ENCODE measurements at regions not wholly inside any gene's neighbourhood (a gene's known extent, or its start where the extent isn't known, plus 50 kb on each side); places are given as distances from the start of the nearest gene placed in this dataset.

DNA sequence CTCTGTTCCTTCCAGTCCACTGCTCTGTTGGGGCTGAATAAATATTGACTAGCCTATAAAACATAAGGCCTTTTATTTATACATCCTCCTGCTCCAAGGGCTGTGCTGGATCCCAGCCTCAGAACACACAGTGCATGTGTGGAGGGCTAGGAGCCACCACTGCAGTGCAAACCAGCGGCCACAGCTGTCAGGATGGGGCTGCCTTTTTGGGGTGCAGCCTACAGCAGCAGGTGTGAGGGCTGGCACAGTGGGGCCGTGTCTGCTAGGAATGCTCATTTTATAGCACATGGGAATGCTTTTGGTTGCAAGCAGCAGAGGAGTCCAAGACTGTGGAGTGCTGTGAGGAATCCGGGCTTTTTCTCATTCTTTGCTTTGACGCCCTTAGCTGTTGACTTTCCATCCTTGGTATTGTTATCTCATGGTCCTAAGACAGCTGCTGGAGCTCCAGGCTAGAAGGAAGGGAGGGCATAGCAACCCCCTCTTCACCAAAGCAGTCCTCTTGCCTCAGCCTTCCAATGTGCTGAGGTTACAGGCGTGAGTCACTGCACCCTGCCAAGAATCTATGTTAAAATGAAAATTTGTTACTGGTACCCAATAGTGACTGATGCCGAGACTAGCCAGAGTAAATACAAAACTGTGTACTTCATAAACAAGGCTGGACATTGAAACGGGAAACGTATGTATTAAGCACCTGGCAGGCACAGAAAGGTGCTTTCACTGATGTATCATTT lies 334.3 kb upstream of the GATB start:
- DNase-seq (ENCODE audit: low spot score): no peak

DNA sequence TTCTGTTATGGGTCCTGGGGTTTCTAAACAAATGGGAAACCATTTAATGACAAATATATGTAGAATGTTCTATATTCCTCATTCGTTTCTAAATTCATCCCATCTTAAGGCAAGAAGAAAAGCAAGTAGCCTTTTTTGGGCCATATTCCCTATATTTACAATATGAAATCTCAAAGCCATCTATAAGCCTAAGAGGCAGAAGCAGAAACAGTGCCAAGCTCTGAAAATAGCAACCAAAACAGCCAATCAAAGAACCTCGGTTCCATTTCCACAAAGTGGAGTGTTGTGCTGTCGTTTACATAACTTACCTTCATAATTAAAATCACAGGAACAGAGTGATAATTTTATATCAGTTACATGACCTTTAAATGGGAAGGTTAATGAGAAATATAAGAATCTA lies 330.6 kb upstream of the GATB start:
- no peak for DNase-seq (ENCODE audit: low spot score)

DNA sequence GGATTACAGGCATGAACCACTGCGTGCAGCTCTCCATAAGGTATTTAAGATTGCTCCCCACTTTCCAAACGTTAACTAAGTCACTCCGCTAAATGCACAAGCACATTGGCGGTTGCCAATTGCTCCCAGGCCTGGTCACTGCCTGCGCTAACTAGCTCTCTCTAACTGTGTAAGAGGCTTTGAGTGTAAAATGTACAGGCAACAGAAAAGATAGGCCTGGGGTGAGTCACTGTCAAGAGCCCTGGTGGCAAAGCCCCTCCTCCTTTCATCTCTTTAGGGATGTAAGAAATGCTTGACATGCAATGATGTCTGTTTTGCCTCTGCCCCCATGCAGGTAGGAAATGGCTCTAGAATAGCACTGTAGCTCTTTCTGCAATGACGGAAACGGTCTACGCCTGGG lies 329.7 kb upstream of the GATB start:
- no peak for DNase-seq (ENCODE audit: low spot score)

DNA sequence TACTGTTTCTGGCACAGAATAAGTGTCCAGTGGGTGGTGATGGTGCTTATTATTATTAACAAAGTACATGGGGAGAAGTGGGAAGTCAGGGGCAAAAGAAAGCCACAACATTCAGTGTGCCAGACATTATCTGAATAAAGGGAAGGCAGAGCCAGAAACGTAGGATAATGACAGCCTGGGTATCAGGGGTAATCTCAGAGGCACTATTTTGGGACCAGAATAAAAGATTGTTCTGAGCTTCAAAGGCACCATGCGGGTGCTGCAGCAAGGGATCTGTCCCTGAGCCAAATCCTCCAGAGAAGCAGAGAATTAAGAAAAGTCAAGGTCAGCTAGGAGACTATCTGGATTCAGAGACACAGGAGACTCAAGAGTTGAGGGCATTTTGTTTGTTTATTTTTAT lies 328.8 kb upstream of the GATB start:
- no peak for DNase-seq (ENCODE audit: low spot score)

DNA sequence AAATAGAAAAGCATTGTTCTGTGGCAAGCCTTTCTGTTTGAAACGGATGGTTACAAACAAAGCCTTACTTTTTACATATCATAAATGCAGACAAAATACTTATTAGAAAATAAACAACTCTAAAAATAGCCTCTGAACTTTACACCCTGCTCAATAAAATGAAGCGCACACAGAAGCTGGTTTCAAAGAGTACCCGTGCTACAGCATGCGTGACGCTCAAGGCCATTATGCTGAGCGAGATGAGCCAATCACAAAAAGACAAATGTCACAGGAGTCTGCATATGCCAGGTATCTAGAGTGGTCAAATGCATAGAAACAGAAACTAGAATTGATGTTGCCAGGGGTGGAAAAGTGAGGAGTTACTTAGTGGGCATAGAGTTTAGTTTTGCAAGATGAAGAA lies 326.5 kb upstream of the GATB start:
- no peak for DNase-seq (ENCODE audit: low spot score)

DNA sequence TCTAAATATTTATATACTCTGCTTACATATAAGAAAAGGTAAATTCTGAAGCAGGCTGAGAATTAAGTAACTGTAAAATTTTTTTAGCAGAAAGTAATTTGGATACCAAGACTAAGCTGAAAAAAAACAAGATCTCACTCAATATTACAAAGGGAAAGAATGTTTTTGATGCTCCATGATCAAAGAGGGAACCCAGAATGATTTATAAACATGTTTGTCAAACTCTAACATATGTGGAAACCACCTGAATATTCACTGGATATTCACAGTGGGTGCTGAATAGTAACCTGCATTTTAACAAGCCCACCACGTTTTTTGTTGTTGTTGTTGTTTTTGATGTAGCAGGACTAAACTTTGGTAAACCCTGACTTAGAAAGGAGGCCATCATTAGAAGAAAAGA lies 324.9 kb upstream of the GATB start:
- no peak for DNase-seq (ENCODE audit: low spot score)

DNA sequence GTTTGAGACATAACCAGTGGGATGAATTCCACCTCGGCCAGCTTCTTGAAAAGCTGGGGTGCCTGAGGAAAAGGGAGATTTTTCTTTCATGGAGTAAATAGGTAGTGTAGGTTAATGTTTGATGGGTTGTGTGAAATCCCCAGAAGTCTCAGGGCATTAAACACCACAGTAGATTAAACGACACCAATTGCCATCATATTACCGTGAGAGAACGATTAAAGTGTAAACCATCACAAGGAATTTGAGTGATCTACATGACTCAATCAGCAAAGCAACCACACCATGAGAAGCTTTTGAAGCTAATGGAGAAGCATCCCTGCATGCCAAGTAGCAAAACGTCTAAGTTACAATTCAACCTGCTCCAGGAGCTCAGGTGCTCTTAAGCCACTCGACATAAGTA lies 322.5 kb upstream of the GATB start:
- no peak for DNase-seq (ENCODE audit: low spot score)

DNA sequence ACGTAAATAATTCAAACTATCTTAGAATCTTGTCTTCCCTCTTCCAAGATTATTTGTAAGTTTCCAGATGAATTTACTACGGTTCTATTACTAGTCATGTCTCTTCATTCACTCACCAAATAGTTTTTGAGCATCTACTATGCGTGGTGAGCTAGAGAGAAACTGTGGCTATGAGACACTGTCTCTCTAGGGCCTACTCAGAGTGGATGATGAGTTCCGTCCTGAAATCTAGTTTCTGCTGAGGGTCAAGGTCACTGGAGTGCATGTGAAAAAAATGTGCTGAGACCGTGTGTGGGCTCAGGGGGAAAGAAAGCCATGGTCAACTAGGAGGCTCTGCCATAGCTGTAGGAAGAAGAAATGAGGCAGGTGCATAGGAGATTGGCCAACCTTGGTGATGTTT lies 320.2 kb upstream of the GATB start:
- no peak for DNase-seq (ENCODE audit: low spot score)

DNA sequence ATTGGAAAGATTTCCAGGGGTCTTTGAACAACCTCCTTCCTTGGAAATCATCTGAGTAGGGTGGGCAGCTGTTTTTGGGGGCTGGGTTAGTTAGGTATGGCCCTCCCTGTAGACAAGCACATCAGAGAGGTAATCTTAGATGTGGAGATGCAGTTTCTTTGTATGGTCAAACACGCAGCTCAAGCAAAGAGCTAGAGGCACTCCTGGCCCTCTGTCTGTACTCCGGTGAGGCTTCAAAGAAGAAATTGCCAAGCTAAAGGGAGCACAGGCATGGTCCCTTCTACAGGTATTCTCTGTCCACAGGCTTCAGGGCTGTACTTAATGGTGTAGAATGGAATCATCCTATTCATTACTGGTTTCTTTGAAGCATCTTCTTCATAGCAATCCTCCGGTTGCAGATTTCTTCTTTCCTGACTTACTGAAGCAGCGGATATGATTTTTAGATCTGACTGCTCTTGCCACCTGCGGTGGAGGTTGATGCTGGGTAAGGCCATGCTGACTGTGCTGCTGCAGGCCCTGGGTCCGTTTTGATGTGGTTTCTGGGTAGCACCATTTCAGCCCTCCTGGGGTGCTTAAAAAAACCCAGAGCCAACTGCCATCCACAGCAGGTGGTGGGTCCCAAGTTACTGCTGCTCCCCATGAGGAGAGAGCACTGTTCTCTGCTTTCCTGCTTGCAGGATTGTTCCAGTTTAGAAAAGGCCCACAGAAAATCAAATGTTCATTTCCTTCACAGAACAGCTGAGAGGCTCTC lies 318.9 kb upstream of the GATB start:
- DNase-seq (ENCODE audit: low spot score): no peak

DNA sequence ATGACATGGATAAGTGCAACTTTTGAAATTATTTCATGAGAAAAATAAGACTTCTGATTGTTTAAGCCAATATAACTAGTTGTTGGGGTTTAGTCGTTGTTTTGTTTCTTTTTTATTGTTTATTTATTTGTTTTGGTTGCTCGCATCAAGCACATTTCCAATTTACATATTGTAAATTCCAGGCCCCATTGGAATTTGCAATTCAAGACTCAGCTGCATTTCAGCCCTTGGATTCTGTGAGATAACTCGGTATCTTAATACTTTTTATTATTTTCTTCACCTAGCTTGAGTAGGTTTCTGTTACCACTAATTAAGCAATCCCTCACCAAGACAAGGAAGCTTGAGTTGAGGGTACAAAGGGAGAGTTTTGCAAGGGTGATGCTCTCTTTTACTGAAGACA lies 318.3 kb upstream of the GATB start:
- DNase-seq (ENCODE audit: low spot score): no peak

DNA sequence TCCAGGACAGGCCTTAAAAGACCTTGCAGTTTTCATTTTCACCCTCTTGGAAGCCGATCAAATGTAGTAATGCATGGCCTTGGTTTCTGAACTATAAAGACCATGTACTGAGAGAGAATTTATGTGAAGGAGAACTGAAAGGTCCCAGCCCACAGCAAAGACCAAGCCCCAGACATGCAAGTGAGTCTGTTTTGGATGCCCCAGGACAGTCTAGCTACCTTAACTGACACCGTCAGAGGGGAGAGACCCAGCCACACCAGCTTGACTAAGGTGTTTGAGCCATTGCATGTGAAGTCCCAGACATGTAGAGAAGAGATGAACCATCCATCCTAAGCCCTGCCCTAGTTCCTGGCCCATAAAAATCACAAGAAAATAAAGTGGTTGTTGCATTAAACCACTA lies 316.8 kb upstream of the GATB start:
- no peak for DNase-seq (ENCODE audit: low spot score)

DNA sequence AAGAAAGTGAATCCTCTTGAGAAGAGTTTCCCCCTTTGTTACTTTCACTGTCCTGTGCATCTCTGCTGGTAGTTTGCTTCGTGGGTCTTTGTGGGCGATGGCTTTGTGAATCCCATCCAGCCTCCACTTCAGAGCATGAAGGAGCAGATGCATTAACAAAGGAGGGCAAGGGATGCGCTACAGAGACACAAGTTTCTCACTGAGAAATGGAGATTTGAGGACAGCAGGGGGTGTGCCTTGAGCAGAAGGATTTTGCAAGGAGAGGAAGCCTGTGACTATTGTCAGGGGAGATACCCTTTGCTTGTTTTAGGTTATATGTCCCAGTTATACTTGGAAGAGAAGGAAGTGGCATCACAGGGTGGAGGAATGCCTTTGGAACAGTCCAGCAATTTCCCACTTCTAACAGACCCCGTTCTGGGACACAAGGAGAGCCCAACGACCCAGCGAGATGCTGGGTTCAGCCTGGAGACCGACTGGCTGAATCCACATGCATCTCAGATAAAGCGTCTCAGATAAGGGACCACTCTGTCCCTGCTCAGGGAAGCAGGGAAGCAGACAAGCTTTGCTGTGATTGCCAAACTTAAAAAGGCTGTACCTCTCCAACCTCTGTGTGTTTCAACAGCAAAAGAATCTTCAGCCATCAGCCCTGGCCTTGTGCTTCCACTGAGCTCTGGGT lies 314.6 kb upstream of the GATB start:
- DNase-seq (ENCODE audit: low spot score): no peak

DNA sequence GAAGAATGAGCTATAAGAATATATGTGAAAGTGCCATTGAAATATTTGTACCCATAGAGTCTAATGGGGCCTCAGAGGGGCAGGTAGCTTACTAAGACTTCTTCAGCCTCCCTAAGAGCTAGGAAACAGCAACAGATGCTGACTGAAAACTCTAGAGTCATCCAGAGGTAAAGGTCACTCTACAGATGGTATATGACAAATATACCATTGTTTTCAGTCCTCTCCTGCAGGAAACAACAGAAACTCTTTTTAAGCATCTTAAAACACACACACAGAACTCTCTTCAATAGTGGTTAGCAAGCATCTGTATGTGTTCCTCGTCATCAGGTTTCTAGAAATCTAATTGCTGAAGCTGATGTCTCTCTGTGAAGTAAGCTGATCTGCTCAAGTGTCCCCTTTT lies 313.8 kb upstream of the GATB start:
- no peak for DNase-seq (ENCODE audit: low spot score)

DNA sequence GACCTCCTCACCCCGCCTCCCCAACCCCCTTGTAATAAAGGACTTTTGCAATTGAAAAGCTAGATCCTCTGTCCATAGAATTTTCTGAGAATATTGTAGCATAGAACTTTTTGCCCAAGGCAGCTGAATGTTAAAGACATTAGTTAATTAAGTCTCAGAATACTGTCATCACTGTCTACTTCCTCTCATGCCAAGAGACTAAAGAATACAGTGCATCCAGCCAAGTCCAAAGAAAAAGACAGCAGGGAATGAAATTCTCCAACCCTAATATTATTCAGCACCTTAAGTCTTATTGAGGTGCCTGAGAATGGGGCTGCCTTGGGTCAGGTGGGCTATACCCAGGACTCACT lies 313.3 kb upstream of the GATB start:
- DNase-seq (ENCODE audit: low spot score): no peak

DNA sequence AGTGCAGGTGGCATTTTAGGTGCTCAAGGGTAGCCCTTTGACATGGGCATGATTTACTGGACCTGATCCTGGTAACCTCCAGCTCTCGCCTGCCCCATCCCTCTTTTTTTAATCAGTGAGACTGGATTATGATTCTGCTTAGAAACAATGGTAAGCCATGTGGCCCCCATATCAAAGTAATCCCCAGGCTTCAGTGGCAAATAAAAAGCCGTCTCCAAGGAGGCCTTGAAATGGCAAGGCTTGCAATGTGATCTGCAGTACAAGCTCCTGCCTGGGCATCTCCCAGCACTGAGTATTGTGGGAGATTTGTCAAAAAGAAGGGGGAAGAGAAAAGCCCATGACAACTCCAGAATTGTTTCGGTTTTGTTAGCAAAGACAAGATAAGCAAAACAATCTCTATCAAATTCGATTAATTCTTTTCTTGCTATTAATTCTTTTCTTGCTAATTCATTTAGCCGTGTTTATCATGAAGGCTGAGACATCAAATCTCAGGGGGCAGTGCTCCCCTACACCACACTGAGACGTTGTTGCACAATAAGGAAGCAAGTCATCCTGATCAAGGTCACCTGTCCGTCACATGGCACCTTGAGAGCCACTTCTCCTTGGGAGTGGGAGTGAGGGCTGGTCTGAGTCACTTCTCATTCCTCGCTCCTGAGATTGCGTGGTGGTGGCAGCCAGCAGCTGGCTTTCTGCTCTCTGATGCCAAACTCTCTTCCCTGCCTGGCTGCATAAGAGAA lies 312.7 kb upstream of the GATB start:
- no peak for DNase-seq (ENCODE audit: low spot score)

DNA sequence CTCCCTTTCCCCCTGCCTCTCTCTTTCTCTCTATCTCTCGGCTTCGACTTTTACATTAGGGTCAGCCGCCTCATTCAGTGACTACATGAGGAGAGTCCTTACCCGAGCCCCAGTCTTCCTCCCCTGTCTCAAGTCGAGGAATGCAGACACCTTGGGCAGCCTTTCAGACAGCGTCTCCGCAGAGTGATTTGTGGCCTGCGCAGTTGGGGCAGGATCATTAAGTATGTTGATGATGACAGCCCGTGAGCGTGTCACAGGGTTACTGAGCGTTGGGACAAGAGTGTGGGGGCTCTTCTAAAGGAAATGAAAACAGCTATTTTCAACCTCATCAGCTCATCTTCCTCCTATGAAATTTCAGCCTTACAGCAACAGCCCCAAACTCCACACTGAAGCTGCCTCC lies 312.1 kb upstream of the GATB start:
- no peak for DNase-seq (ENCODE audit: low spot score)

DNA sequence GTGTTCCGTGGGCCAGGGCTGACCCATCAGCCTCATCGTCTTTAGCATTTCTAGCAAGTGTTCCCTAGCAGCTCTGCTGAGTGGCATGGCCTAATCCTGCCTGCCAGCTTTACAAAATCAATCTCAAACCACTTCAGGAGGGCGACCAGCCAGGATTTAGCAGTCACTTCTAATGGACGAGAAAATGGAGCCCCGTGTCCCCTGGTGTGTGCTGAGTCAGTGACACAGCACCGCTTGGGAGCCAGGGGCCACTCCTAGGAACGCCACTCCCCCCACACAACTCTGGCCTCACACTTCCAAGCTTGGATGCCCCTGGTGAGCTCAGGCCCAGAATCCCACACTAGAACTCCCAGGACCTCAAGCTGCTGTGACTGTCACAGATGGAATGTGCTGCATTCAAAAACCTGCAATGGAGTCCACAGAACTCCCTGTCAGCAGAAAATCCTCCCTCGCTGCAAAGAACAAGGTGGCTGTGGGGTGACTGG lies 311.2 kb upstream of the GATB start:
- DNase-seq (ENCODE audit: low spot score): no peak

DNA sequence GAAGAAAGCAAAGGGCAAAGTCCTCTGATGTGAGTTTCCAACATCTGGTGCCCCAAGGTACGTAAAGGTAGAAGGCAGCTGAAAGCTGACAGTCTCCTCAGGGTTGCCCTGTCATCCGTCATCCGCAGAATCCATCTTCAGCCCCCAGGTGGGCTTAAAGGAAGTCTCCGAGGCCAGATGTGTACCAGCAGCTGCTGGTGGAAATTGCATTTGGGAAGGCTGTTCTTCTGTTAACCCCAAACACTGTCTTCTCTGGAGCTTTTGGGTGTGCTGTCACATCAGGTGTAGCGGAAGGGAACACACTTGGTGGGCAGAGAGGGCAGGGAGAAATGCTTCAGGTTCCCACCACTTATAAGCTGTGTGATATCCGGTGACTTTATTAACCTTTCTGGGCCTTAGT lies 310.0 kb upstream of the GATB start:
- no peak for DNase-seq (ENCODE audit: low spot score)

DNA sequence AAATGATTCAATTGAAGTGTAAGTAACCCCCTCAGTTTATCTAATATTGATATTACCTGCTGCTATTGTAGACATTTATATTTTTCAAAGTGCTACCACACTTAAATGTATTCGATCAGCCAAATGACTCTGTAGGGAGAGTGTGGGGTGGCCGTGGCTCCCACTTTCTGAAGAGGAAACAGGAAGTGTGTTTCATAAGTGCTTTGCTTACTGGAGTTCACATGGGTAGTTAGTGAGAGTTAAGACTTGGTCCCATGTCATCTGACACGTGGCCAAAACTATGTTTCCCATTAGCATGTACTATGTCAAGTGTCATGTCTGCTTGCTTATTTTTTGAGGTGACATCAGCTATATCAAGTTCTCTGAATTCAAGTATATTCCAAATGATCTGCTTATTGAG lies 308.1 kb upstream of the GATB start:
- no peak for DNase-seq (ENCODE audit: low spot score)

DNA sequence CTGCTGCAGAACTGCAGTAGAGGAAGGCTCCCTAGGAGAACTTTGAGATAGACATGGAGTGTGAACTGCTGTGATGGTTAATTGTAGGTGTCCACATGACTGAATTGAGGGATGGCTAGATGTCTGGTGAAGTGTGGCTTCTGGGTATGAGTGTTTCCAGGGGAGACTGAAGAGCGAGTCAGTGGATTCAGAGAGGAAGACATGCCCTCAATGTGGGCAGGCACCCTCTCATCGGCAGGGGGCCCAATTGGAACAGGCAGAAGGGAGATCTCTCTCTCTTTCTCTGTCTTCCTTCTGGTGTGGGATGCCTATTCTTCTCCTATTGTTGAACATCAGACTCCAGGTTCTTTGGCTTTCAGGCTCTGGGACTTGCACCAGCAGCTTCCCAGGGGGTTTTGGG lies 304.7 kb upstream of the GATB start:
- no peak for DNase-seq (ENCODE audit: low spot score)

DNA sequence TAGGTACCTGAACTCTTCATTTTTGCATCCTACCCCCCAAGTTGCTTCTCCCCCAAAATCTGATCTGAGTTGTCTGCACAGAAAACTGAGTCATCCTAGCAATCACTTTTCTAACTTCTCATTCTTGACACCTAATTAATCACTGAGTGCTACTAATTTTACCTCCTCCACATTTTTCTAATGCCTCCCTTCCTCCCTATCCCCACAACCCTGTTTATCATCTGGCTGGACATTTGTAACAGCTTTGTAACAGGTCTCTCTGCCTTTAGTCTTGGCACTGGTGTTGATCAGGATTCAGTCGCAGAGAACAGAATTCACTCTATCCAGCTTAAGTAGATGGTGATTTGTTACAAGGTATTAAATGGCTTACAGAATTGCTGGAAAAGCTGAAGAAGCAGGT lies 303.9 kb upstream of the GATB start:
- DNase-seq (ENCODE audit: low spot score): no peak

DNA sequence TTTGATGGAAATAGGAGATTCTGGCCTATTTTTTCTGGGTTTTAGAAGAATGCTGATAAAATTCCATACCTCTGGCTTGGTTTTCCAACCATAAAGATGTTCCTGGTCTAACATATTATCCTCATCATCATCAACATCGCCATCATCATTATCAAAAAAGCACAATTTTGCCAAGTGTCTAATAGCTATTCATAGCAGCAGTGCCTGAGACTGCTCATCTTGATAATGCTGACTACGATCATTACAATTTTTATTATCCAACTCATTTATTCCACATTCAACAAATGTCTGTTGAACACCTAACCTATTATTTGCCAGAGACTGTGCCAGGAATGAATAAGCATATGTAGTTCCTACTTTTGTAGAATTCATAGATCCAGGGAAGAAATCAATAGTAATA lies 303.5 kb upstream of the GATB start:
- no peak for DNase-seq (ENCODE audit: low spot score)

All from HuH-7.5 (cell line).